CD4-positive, alpha-beta T cell (primary cell): ENCODE measurements at regions not wholly inside any gene's neighbourhood (a gene's known extent, or its start where the extent isn't known, plus 50 kb on each side); places are given as distances from the start of the nearest gene placed in this dataset.

Source experiments
- ATAC-seq: fragments of 200-7000 bp; cut with Tn5 transposase; one replicate; pipeline ENCODE4 v1.10.0; 2022; ENCODE audit warnings: mild to moderate bottlenecking; ENCODE audit not compliant: poor library complexity
- CTCF ChIA-PET: fragments of 350-600 bp; sonication (Branson Sonifier 250); formaldehyde crosslinking; loops from one replicate; lab custom pipeline; 2021; ENCODE audit warnings: antibody characterized with exemption, inconsistent platforms; lab: Charles Lee
- POLR2A ChIA-PET: fragments of 350-600 bp; sonication (Branson Sonifier 250); formaldehyde crosslinking; loops from one replicate; lab custom pipeline; 2021; ENCODE audit warnings: antibody characterized with exemption, inconsistent platforms; lab: Charles Lee
- DNase-seq, 14 experiments: peaks; one replicate each; pipeline ENCODE4 v3.0.0-alpha.2; 2013 to 2020; ENCODE audit warnings: mixed read lengths in 2 of 14
- H3K27ac ChIP-seq, 2 donors: one replicate each; pipeline versions ENCODE4 v1.5.1 to v1.7.0; 2013; ENCODE audit warnings: low read length in 2 of 2, low read depth in 1 of 2, mild to moderate bottlenecking in 1 of 2
- H3K27me3 ChIP-seq, 2 experiments: 1 replicate in 1 of 2; 2 replicates in 1 of 2; pipeline versions ENCODE4 v1.6.1 to v1.7.0; 2013; ENCODE audit warnings: low read length in 2 of 2, control low read depth in 1 of 2, mild to moderate bottlenecking in 1 of 2, moderate library complexity in 1 of 2; ENCODE audit not compliant: insufficient read depth in 2 of 2, control insufficient read depth in 1 of 2
- H3K36me3 ChIP-seq: one replicate; pipeline ENCODE4 v1.6.1; 2013; ENCODE audit warnings: low read length, control low read depth; ENCODE audit not compliant: insufficient read depth
- H3K4me1 ChIP-seq: one replicate; pipeline ENCODE4 v1.6.1; 2013; ENCODE audit warnings: low read length, control low read depth; ENCODE audit not compliant: insufficient read depth
- H3K4me3 ChIP-seq: one replicate; pipeline ENCODE4 v1.5.1; 2013; ENCODE audit warnings: mild to moderate bottlenecking, low read length, moderate library complexity
- H3K9me3 ChIP-seq, 2 experiments: 1 replicate in 1 of 2; 2 replicates in 1 of 2; pipeline versions ENCODE4 v1.6.1 to v1.7.0; 2013; ENCODE audit warnings: low read length in 2 of 2, mild to moderate bottlenecking in 2 of 2, control low read depth in 1 of 2, moderate library complexity in 1 of 2; ENCODE audit not compliant: control insufficient read depth in 1 of 2, insufficient read depth in 1 of 2
- H3K27ac Mint-ChIP-seq: one replicate; pipeline ENCODE4 v1.8.0; 2020; ENCODE audit warnings: mixed read lengths
- H3K27me3 Mint-ChIP-seq: one replicate; pipeline ENCODE4 v1.8.0; 2021; ENCODE audit warnings: mixed read lengths
- H3K36me3 Mint-ChIP-seq: one replicate; pipeline ENCODE4 v1.8.0; 2021; ENCODE audit warnings: low read depth, mixed read lengths
- H3K4me1 Mint-ChIP-seq: one replicate; pipeline ENCODE4 v1.8.0; 2021; ENCODE audit warnings: low read depth, mixed read lengths
- H3K4me3 Mint-ChIP-seq: one replicate; pipeline ENCODE4 v1.8.0; 2020; ENCODE audit warnings: mild to moderate bottlenecking, mixed read lengths
- H3K9me3 Mint-ChIP-seq: one replicate; pipeline ENCODE4 v1.8.0; 2020; ENCODE audit warnings: mixed read lengths
- CTCF ChIP-seq: fragments of 200-600 bp; IDR thresholded peaks from one replicate; pipeline ENCODE4 v1.8.0; 2022; ENCODE audit warnings: antibody characterized with exemption, mild to moderate bottlenecking
- intact Hi-C, 2 experiments: fragments of 100-400 bp; cut with DNase I in 1 of 2; cut with micrococcal nuclease in 1 of 2; formaldehyde crosslinking; loops; one replicate each; pipeline versions ENCODE4 v1.15.1 to v1.9.0; 2023 to 2025; cut with DNase I, micrococcal nuclease

DNA sequence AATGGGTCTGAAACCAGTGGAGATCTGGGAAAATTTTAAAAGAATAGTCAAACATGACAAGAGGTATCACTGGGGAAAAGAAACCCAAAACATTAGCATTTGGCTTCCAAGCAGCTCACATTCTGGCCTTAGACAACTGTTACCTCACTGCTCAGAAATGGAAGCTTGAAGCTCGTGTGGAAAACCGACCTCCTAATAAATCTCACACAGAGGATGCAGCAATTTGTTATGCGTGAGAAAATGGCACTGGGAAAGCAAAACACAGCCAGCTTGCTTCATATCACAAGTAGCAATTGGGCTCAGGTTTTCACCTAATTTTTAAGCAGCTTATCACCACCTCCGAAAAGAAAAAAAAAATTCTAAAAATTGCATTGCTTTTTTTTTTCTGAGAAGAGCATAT is 103.3 kb upstream of the TAS2R1 start:
- H3K4me1 ChIP-seq, result no peaks in the 10 kb centered on the region
- H3K4me3 ChIP-seq, result no peak overlapping the region
- H3K4me3 Mint-ChIP-seq, result no peak overlapping the region
- ATAC-seq, result no peak
- DNase-seq, result no peak
- H3K36me3 ChIP-seq, result no peaks in the 10 kb centered on the region
- no peaks in the 10 kb centered on the region for H3K36me3 Mint-ChIP-seq
- peaks cover 0 to 11% of the 10 kb centered on the region in 2 experiments for H3K9me3 ChIP-seq
- ChIA-PET CTCF (no interaction called here), POLR2A (no interaction called here)
- no peaks in the 10 kb centered on the region for H3K4me1 Mint-ChIP-seq
- H3K27me3 Mint-ChIP-seq, result no peaks in the 10 kb centered on the region
- H3K27ac Mint-ChIP-seq, result no peak overlapping the region
- no peaks in the 10 kb centered on the region for H3K9me3 Mint-ChIP-seq
- H3K27ac ChIP-seq, result no peak overlapping the region
- intact Hi-C loops, result no loop called here
- TF ChIP-seq CTCF, result no peak
- H3K27me3 ChIP-seq, result no peaks in the 10 kb centered on the region

GRCh38 chr5:9731159-9731558 is 101.0 kb upstream of the TAS2R1 start:
- H3K27ac Mint-ChIP-seq, result no peak overlapping the region
- no peaks in the 10 kb centered on the region for H3K4me1 Mint-ChIP-seq
- no peak for TF ChIP-seq CTCF
- ChIA-PET CTCF (no interaction called here), POLR2A (no interaction called here)
- no peak for ATAC-seq
- H3K4me1 ChIP-seq, result no peaks in the 10 kb centered on the region
- H3K9me3 Mint-ChIP-seq, result peaks cover 3% of the 10 kb centered on the region
- no peaks in the 10 kb centered on the region for H3K27me3 ChIP-seq
- no peak for DNase-seq
- H3K9me3 ChIP-seq, result peaks cover 0 to 15% of the 10 kb centered on the region in 2 experiments
- intact Hi-C loops, result no loop called here
- H3K4me3 Mint-ChIP-seq, result no peak overlapping the region
- no peak overlapping the region for H3K27ac ChIP-seq
- no peaks in the 10 kb centered on the region for H3K27me3 Mint-ChIP-seq
- H3K36me3 Mint-ChIP-seq, result no peaks in the 10 kb centered on the region
- no peaks in the 10 kb centered on the region for H3K36me3 ChIP-seq
- H3K4me3 ChIP-seq, result no peak overlapping the region

GRCh38 chr5:9728261-9728660 is 98.1 kb upstream of the TAS2R1 start:
- Mint-ChIP-seq H3K9me3 (peaks cover 3% of the 10 kb centered on the region), H3K36me3 (no peaks in the 10 kb centered on the region)
- POLR2A ChIA-PET, result no interaction called here

More at GRCh38 chr5:9728261-9728660, 98.1 kb upstream of the TAS2R1 start:
- Histone ChIP-seq H3K27ac (no peak overlapping the region), H3K36me3 (no peaks in the 10 kb centered on the region), H3K4me3 (no peak overlapping the region), H3K27me3 (no peaks in the 10 kb centered on the region), H3K9me3 (peaks cover 0 to 29% of the 10 kb centered on the region in 2 experiments), H3K4me1 (no peaks in the 10 kb centered on the region)
- TF ChIP-seq CTCF, result no peak
- CTCF ChIA-PET, result no interaction called here
- Mint-ChIP-seq H3K4me3 (no peak overlapping the region), H3K27me3 (no peaks in the 10 kb centered on the region), H3K27ac (no peak overlapping the region), H3K4me1 (no peaks in the 10 kb centered on the region)
- DNase-seq, result no peak
- intact Hi-C loops, result no loop called here
- ATAC-seq, result no peak
